ENCODE measurements at regions not wholly inside any gene's neighbourhood (a gene's known extent, or its start where the extent isn't known, plus 50 kb on each side); places are given as distances from the start of the nearest gene placed in this dataset.

GRCh38 chr13:108407495-108407894 is 138.0 kb downstream of the TNFSF13B start:
- no peaks in the 10 kb centered on the region for H3K9me3 ChIP-seq (ENCODE audit: control insufficient read depth, low read depth, low read length)
- no peaks in the 10 kb centered on the region for H3K36me3 ChIP-seq (ENCODE audit: control insufficient read depth in 2 of 2, extremely low read depth in 1 of 2, insufficient read depth in 2 of 2, low read length in 2 of 2)
- no peak overlapping the region for H3K4me3 ChIP-seq (ENCODE audit: control insufficient read depth in 2 of 3, extremely low read depth in 1 of 3, insufficient read depth in 2 of 3, low read depth in 1 of 3, low read length in 3 of 3)
- H3K4me2 ChIP-seq (ENCODE audit: control insufficient read depth, extremely low read depth, insufficient read depth, low read depth, low read length), result no peak overlapping the region
- H3K27me3 ChIP-seq (ENCODE audit: control insufficient read depth, extremely low read depth, insufficient read depth, low read length), result no peaks in the 10 kb centered on the region
- TF ChIP-seq CTCF (optimal IDR thresholded peaks at IDR 0.05 in 1 of 3, IDR thresholded peaks at IDR 0.05 in 1 of 3, conservative IDR thresholded peaks at IDR 0.05 in 1 of 3; ENCODE audit: extremely low read depth in 1 of 3, insufficient read depth in 2 of 3, low read length in 3 of 3) (no peak), EZH2 (IDR thresholded peaks at IDR 0.05; ENCODE audit: low read length) (no peak)
- no peak overlapping the region for H3K9ac ChIP-seq (ENCODE audit: control insufficient read depth, extremely low read depth, insufficient read depth, low read length)
- no peak overlapping the region for H2AFZ ChIP-seq (ENCODE audit: control insufficient read depth, low read length)
- H3K27ac ChIP-seq (ENCODE audit: control insufficient read depth, insufficient read depth, low read length), result no peak overlapping the region
- no peaks in the 10 kb centered on the region for H3K9me1 ChIP-seq (ENCODE audit: control insufficient read depth, extremely low read depth, insufficient read depth, low read length)
- dilution Hi-C loops (cut with MboI; ENCODE audit: extremely low pct_ligation_motif_present, low sequenced_read_pairs), result no loop called here
- DNase-seq (ENCODE audit: low read depth, low spot score) (no peak), FAIRE-seq (no peak)
- no peaks in the 10 kb centered on the region for H4K20me1 ChIP-seq (ENCODE audit: control insufficient read depth, extremely low read depth, insufficient read depth, low read length)
- H3K4me1 ChIP-seq (ENCODE audit: control insufficient read depth, extremely low read depth, insufficient read depth, low read length), result no peaks in the 10 kb centered on the region
- no peaks in the 10 kb centered on the region for H3K79me2 ChIP-seq (ENCODE audit: control insufficient read depth, insufficient read depth, low read length)

- DNase-seq (ENCODE audit: low read depth, low spot score) (no peak), FAIRE-seq (no peak)
- no peak overlapping the region for H3K4me2 ChIP-seq (ENCODE audit: control insufficient read depth, extremely low read depth, insufficient read depth, low read depth, low read length)
- no peak overlapping the region for H2AFZ ChIP-seq (ENCODE audit: control insufficient read depth, low read length)
- no peaks in the 10 kb centered on the region for H3K36me3 ChIP-seq (ENCODE audit: control insufficient read depth in 2 of 2, extremely low read depth in 1 of 2, insufficient read depth in 2 of 2, low read length in 2 of 2)
- H3K27ac ChIP-seq (ENCODE audit: control insufficient read depth, insufficient read depth, low read length), result no peak overlapping the region
- no peak overlapping the region for H3K9ac ChIP-seq (ENCODE audit: control insufficient read depth, extremely low read depth, insufficient read depth, low read length)
- dilution Hi-C loops (cut with MboI; ENCODE audit: extremely low pct_ligation_motif_present, low sequenced_read_pairs), result no loop called here
- no peak overlapping the region for H3K4me3 ChIP-seq (ENCODE audit: control insufficient read depth in 2 of 3, extremely low read depth in 1 of 3, insufficient read depth in 2 of 3, low read depth in 1 of 3, low read length in 3 of 3)
- H3K9me1 ChIP-seq (ENCODE audit: control insufficient read depth, extremely low read depth, insufficient read depth, low read length), result no peaks in the 10 kb centered on the region
- no peaks in the 10 kb centered on the region for H3K9me3 ChIP-seq (ENCODE audit: control insufficient read depth, low read depth, low read length)
- no peaks in the 10 kb centered on the region for H4K20me1 ChIP-seq (ENCODE audit: control insufficient read depth, extremely low read depth, insufficient read depth, low read length)
- no peaks in the 10 kb centered on the region for H3K4me1 ChIP-seq (ENCODE audit: control insufficient read depth, extremely low read depth, insufficient read depth, low read length)
- no peak for TF ChIP-seq EZH2 (IDR thresholded peaks at IDR 0.05; ENCODE audit: low read length)
- no peak for TF ChIP-seq CTCF (optimal IDR thresholded peaks at IDR 0.05 in 1 of 3, IDR thresholded peaks at IDR 0.05 in 1 of 3, conservative IDR thresholded peaks at IDR 0.05 in 1 of 3; ENCODE audit: extremely low read depth in 1 of 3, insufficient read depth in 2 of 3, low read length in 3 of 3)
- no peaks in the 10 kb centered on the region for H3K27me3 ChIP-seq (ENCODE audit: control insufficient read depth, extremely low read depth, insufficient read depth, low read length)
- H3K79me2 ChIP-seq (ENCODE audit: control insufficient read depth, insufficient read depth, low read length), result no peaks in the 10 kb centered on the region
Measured at GRCh38 chr13:108408672-108409071, 139.2 kb downstream of the TNFSF13B start.

Data from keratinocyte (primary cell).